Panc1 (cell line): ENCODE measurements at regions not wholly inside any gene's neighbourhood (a gene's known extent, or its start where the extent isn't known, plus 50 kb on each side); places are given as distances from the start of the nearest gene placed in this dataset.
A peak's percentile ranks its signal among the peaks of the same experiment; 100 is the strongest.

Experiments used
- ATAC-seq: fragments of 200-7000 bp; cut with Tn5 transposase; 2 replicates; pipeline ENCODE4 v1.9.1; 2020; ENCODE audit warnings: mild to moderate bottlenecking, moderate library complexity
- BruUV-seq: library from RNA; stranded (reverse); fragments of 400-500 nt; replicated peaks from 2 replicates; lab custom pipeline; 2021; lab: Mats Ljungman, UMichigan
- CTCF ChIA-PET: fragments of 300-600 bp; sonication (Branson Sonifier 250); formaldehyde crosslinking; loops from one replicate; lab custom pipeline; 2022; ENCODE audit warnings: antibody characterized with exemption; lab: Charles Lee
- POLR2A ChIA-PET: fragments of 300-600 bp; sonication (Branson Sonifier 250); formaldehyde crosslinking; loops from one replicate; lab custom pipeline; 2022; ENCODE audit warnings: antibody characterized with exemption; lab: Charles Lee
- DNase-seq: peaks from one replicate; pipeline ENCODE4 v3.0.0-alpha.2; 2010; ENCODE audit warnings: low read depth, low spot score
- H3K27ac ChIP-seq: 2 replicates; pipeline ENCODE4 v1.5.1; 2011; ENCODE audit warnings: mild to moderate bottlenecking, low read length, inconsistent platforms
- H3K27me3 ChIP-seq: fragments of 200-500 bp; sonication (Bioruptor generic); 2 replicates; pipeline ENCODE4 v1.6.0; 2014; ENCODE audit warnings: low read length, inconsistent platforms; ENCODE audit not compliant: control insufficient read depth, insufficient read depth
- H3K36me3 ChIP-seq: fragments of 200-500 bp; sonication (Bioruptor generic); 2 replicates; pipeline ENCODE4 v1.5.1; 2014; ENCODE audit warnings: inconsistent platforms, mild to moderate bottlenecking, low read length, moderate library complexity; ENCODE audit not compliant: control insufficient read depth, insufficient read depth
- H3K4me1 ChIP-seq: 2 replicates; pipeline ENCODE4 v1.5.1; 2011; ENCODE audit warnings: inconsistent platforms, mild to moderate bottlenecking, low read length, moderate library complexity; ENCODE audit not compliant: control insufficient read depth, insufficient read depth
- H3K4me3 ChIP-seq, 2 experiments: 2 replicates each; pipeline ENCODE4 v1.5.1; 2011 to 2012; ENCODE audit warnings: low read depth in 2 of 2, low read length in 2 of 2, mild to moderate bottlenecking in 2 of 2, inconsistent platforms in 1 of 2, moderate library complexity in 1 of 2
- H3K9me3 ChIP-seq: fragments of 200-500 bp; sonication (Bioruptor generic); 2 replicates; pipeline ENCODE4 v1.5.1; 2014; ENCODE audit warnings: low read depth, mild to moderate bottlenecking, inconsistent platforms, low read length, moderate library complexity; ENCODE audit not compliant: control insufficient read depth, insufficient read depth
- POLR2AphosphoS5 ChIP-seq: IDR thresholded peaks from 2 replicates; pipeline ENCODE4 v1.6.1; 2012; ENCODE audit warnings: mild to moderate bottlenecking, low read depth, low read length, moderate library complexity
- REST ChIP-seq, 2 experiments: IDR thresholded peaks; 2 replicates each; pipeline ENCODE4 v1.6.1; 2011 to 2012; ENCODE audit warnings: low read depth in 2 of 2, control low read depth in 1 of 2, low read length in 1 of 2, mild to moderate bottlenecking in 1 of 2, moderate library complexity in 1 of 2; ENCODE audit not compliant: insufficient read depth in 1 of 2
- TCF7L2 ChIP-seq: IDR thresholded peaks from 2 replicates; pipeline ENCODE4 v1.6.1; 2011; ENCODE audit warnings: mild to moderate bottlenecking, low read depth, low read length, inconsistent platforms
- in situ Hi-C: cut with HindIII; loops from 2 replicates; pipeline ENCODE4 v1.10.0; 2016; ENCODE audit warnings: low sequenced_read_pairs, low pct_unique_long_range_greater_than_20kb
- intact Hi-C: fragments of 100-400 bp; cut with micrococcal nuclease; formaldehyde crosslinking; loops from one replicate; pipeline ENCODE4 v1.10.0; 2022; ENCODE audit not compliant: unreplicated experiment
- TF ChIP-seq, protein P1 (sequence below): fragments of 450-650 bp; IDR thresholded peaks from 2 replicates; pipeline ENCODE4 v1.5.1; 2017; ENCODE audit warnings: mild to moderate bottlenecking

DNA sequence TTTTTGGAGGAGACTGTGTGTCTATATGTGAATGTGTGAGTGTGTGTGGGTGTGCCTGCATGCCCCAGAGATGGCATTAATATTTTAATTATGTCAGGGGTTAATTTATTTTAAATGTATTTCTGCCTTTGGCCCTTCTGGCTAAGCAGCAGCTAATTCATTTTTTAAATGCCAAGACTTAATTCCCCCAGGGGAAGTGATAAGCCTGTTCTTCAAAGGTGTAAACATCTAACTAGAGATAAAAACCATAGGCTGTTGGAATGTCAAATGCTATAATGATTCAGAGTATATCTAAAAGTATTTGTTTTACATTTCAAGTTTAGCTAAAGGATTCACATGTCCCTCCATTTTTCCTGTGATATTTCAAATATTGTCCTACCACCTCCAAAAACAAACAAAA is 184.7 kb downstream of the SPP2 start:
- ChIA-PET CTCF (interaction anchor here (0.7 kb wide), 1 partner anchor 92 kb away, joined by 4 read pairs; no protein-coding TSS in a partner anchor), POLR2A (no interaction called here)
- DNase-seq (no peak), ATAC-seq (no peak)
- Histone ChIP-seq H3K36me3 (no peaks in the 10 kb centered on the region), H3K4me3 (no peak overlapping the region), H3K27ac (peak overlapping the region; percentile 78), H3K27me3 (no peaks in the 10 kb centered on the region), H3K9me3 (peaks cover 43% of the 10 kb centered on the region; the same call in 1 of the 2 replicates), H3K4me1 (no peaks in the 10 kb centered on the region)
- no TSS peak for BruUV-seq
- intact Hi-C loops (no loop called here), in situ Hi-C loops (no loop called here)
- TF ChIP-seq TCF7L2 (no peak), REST (IDR thresholded peaks at IDR 0.05; ENCODE audit: insufficient read depth in 1 of 2, low read depth in 2 of 2, low read length in 1 of 2) (no peak)

GRCh38 chr2:234231460-234231859 is 181.0 kb downstream of the SPP2 start:
- Histone ChIP-seq H3K4me1 (no peaks in the 10 kb centered on the region), H3K9me3 (peaks cover 13% of the 10 kb centered on the region; the same call in 1 of the 2 replicates), H3K27ac (peak overlapping the region; percentile 73), H3K27me3 (no peaks in the 10 kb centered on the region), H3K36me3 (no peaks in the 10 kb centered on the region), H3K4me3 (no peak overlapping the region)
- DNase-seq: no peak
- ChIA-PET CTCF (no interaction called here), POLR2A (interaction anchor here (0.6 kb wide), 1 partner anchor 136 kb away, joined by 3 read pairs; no protein-coding TSS in a partner anchor)
- intact Hi-C loops: no loop called here
- no peak for TF ChIP-seq REST (IDR thresholded peaks at IDR 0.05; ENCODE audit: insufficient read depth in 1 of 2, low read depth in 2 of 2, low read length in 1 of 2)
- no peak for TF ChIP-seq TCF7L2
- no peak for TF ChIP-seq POLR2AphosphoS5
- TF ChIP-seq, protein P1, sequence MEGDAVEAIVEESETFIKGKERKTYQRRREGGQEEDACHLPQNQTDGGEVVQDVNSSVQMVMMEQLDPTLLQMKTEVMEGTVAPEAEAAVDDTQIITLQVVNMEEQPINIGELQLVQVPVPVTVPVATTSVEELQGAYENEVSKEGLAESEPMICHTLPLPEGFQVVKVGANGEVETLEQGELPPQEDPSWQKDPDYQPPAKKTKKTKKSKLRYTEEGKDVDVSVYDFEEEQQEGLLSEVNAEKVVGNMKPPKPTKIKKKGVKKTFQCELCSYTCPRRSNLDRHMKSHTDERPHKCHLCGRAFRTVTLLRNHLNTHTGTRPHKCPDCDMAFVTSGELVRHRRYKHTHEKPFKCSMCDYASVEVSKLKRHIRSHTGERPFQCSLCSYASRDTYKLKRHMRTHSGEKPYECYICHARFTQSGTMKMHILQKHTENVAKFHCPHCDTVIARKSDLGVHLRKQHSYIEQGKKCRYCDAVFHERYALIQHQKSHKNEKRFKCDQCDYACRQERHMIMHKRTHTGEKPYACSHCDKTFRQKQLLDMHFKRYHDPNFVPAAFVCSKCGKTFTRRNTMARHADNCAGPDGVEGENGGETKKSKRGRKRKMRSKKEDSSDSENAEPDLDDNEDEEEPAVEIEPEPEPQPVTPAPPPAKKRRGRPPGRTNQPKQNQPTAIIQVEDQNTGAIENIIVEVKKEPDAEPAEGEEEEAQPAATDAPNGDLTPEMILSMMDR: no peak
- BruUV-seq: no TSS peak
- no peak for ATAC-seq
- in situ Hi-C loops: no loop called here
